A549 (cell line): ENCODE measurements at regions not wholly inside any gene's neighbourhood (a gene's known extent, or its start where the extent isn't known, plus 50 kb on each side); places are given as distances from the start of the nearest gene placed in this dataset.

Source experiments
- ATAC-seq, 2 experiments: fragments of 200-7000 bp in 1 of 2; fragments of >200 bp in 1 of 2; cut with Nextera tagmentation in 1 of 2; cut with Tn5 transposase in 1 of 2; 3 replicates each; pipeline versions ENCODE4 v1.8.0 to v1.9.1; 2018 to 2020; ENCODE audit warnings: mild to moderate bottlenecking in 1 of 2, moderate library complexity in 1 of 2
- CTCF ChIA-PET: fragments of 300-600 bp; sonication (Branson Sonifier 250); formaldehyde crosslinking; extraction: SDS; loops from one replicate; lab custom pipeline; 2021; ENCODE audit warnings: antibody characterized with exemption, inconsistent platforms; lab: Yijun Ruan, JAX
- POLR2A ChIA-PET: fragments of 350-600 bp; formaldehyde crosslinking; extraction: SDS; loops from one replicate; lab custom pipeline; 2021; ENCODE audit warnings: antibody characterized with exemption, inconsistent platforms; lab: Yijun Ruan, JAX
- DNase-seq, 2 experiments: peaks; one replicate each; pipeline versions ENCODE4 v3.0.0 to v3.0.0-alpha.2; 2011 to 2016; ENCODE audit warnings: low read depth in 1 of 2, low spot score in 1 of 2
- FAIRE-seq: peaks from 2 replicates; lab custom pipeline; 2011; peaks lifted over from hg19 to GRCh38; lab: Jason Lieb, UNC
- H3K27ac ChIP-seq, 2 experiments: fragments of >200 bp; sonication (Bioruptor Twin); formaldehyde crosslinking; 3 replicates each; pipeline ENCODE4 v1.5.1; 2016 to 2017
- H3K4me1 ChIP-seq: fragments of >200 bp; sonication (Bioruptor Twin); formaldehyde crosslinking; 3 replicates; pipeline ENCODE4 v1.6.1; 2016
- H3K4me2 ChIP-seq: fragments of >200 bp; sonication (Bioruptor Twin); formaldehyde crosslinking; 3 replicates; pipeline ENCODE4 v1.6.1; 2016
- H3K4me3 ChIP-seq: fragments of >200 bp; sonication (Bioruptor Twin); formaldehyde crosslinking; 3 replicates; pipeline ENCODE4 v1.5.1; 2016
- H3K9me3 ChIP-seq: fragments of >200 bp; sonication (Bioruptor Twin); formaldehyde crosslinking; 3 replicates; pipeline ENCODE4 v1.6.1; 2016
- BHLHE40 ChIP-seq: IDR thresholded peaks from 2 replicates; pipeline ENCODE4 v1.6.1; 2012; ENCODE audit warnings: low read depth, low read length, inconsistent platforms
- CBX2 ChIP-seq: fragments of 200-600 bp; sonication (generic); IDR thresholded peaks from 2 replicates; pipeline ENCODE4 v1.6.1; 2016; ENCODE audit warnings: low read depth, mild to moderate bottlenecking, borderline replicate concordance
- CEBPB ChIP-seq, 2 experiments: fragments of >200 bp in 1 of 2; sonication (Bioruptor Twin) in 1 of 2; formaldehyde crosslinking in 1 of 2; IDR thresholded peaks; 2 replicates each; pipeline ENCODE4 v1.6.1; 2012 to 2016
- ESRRA ChIP-seq: fragments of 150-350 bp; IDR thresholded peaks from 2 replicates; pipeline ENCODE4 v1.6.1; 2014; ENCODE audit warnings: mild to moderate bottlenecking, low read length, borderline replicate concordance
- FOXS1 ChIP-seq: fragments of 250-450 bp; sonication (Bioruptor Pico); IDR thresholded peaks from 2 replicates; pipeline ENCODE4 v1.5.0; 2020; ENCODE audit warnings: mild to moderate bottlenecking, moderate library complexity
- HEYL ChIP-seq: fragments of 250-450 bp; sonication (Bioruptor Pico); IDR thresholded peaks from 2 replicates; pipeline ENCODE4 v1.8.0; 2021; ENCODE audit warnings: mild to moderate bottlenecking, moderate library complexity
- HOXB5 ChIP-seq: fragments of 250-450 bp; sonication (Bioruptor Pico); IDR thresholded peaks from 2 replicates; pipeline ENCODE4 v1.5.0; 2020; ENCODE audit warnings: mild to moderate bottlenecking, moderate library complexity
- JUNB ChIP-seq: fragments of >200 bp; sonication (Bioruptor Twin); formaldehyde crosslinking; IDR thresholded peaks from 2 replicates; pipeline ENCODE4 v1.6.1; 2016
- KDM1A ChIP-seq: fragments of 200-600 bp; sonication (generic); IDR thresholded peaks from 2 replicates; pipeline ENCODE4 v1.6.1; 2016; ENCODE audit warnings: low read depth, mild to moderate bottlenecking
- KDM5A ChIP-seq: fragments of 200-600 bp; sonication (generic); IDR thresholded peaks from 2 replicates; pipeline ENCODE4 v1.6.1; 2016; ENCODE audit warnings: antibody characterized with exemption, mild to moderate bottlenecking
- MAFK ChIP-seq: fragments of 450-650 bp; IDR thresholded peaks from 2 replicates; pipeline ENCODE4 v1.6.1; 2014; ENCODE audit not compliant: partially characterized antibody
- MYC ChIP-seq: IDR thresholded peaks from 2 replicates; pipeline ENCODE4 v1.6.1; 2012; ENCODE audit warnings: mild to moderate bottlenecking, inconsistent platforms, low read length, improper control_type of control experiment, borderline replicate concordance
- NPAS2 ChIP-seq: fragments of 250-450 bp; sonication (Bioruptor Pico); IDR thresholded peaks from 2 replicates; pipeline ENCODE4 v1.8.0; 2022; ENCODE audit warnings: mild to moderate bottlenecking, moderate library complexity, borderline replicate concordance
- PHF8 ChIP-seq: fragments of 200-600 bp; sonication (generic); IDR thresholded peaks from 2 replicates; pipeline ENCODE4 v1.6.1; 2016; ENCODE audit warnings: low read depth, mild to moderate bottlenecking, antibody characterized with exemption, moderate library complexity, borderline replicate concordance
- POLR2A ChIP-seq: IDR thresholded peaks from 2 replicates; pipeline ENCODE4 v1.6.1; 2012; ENCODE audit warnings: mild to moderate bottlenecking, low read length
- RFX5 ChIP-seq: fragments of 450-650 bp; IDR thresholded peaks from 2 replicates; pipeline ENCODE4 v1.7.1; 2014; ENCODE audit warnings: antibody characterized with exemption, mild to moderate bottlenecking, moderate library complexity
- RNF2 ChIP-seq: fragments of 200-600 bp; sonication (generic); IDR thresholded peaks from 2 replicates; pipeline ENCODE4 v1.6.1; 2016; ENCODE audit warnings: low read depth, mild to moderate bottlenecking, antibody characterized with exemption, moderate library complexity, borderline replicate concordance
- SMC3 ChIP-seq: fragments of >200 bp; sonication (Bioruptor Twin); formaldehyde crosslinking; IDR thresholded peaks from 3 replicates; pipeline ENCODE4 v1.6.1; 2018; ENCODE audit warnings: inconsistent platforms
- SREBF2 ChIP-seq: fragments of 450-650 bp; IDR thresholded peaks from 2 replicates; pipeline ENCODE4 v1.6.1; 2014; ENCODE audit warnings: mild to moderate bottlenecking, moderate library complexity
- TP53 ChIP-seq: fragments of 250-450 bp; sonication (Bioruptor Pico); IDR thresholded peaks from 2 replicates; pipeline ENCODE4 v1.5.0; 2021; ENCODE audit warnings: mild to moderate bottlenecking, moderate library complexity
- ZFP36 ChIP-seq: fragments of 450-650 bp; IDR thresholded peaks from 2 replicates; pipeline ENCODE4 v1.6.1; 2014; ENCODE audit warnings: borderline replicate concordance; ENCODE audit not compliant: partially characterized antibody
- WGBS: methylation state at CpG from one replicate; pipeline ENCODE4 v1.1.6; 2017; ENCODE audit errors: missing lambda C conversion rate; 5-methylcytosine and 5-hydroxymethylcytosine counted together
- TF ChIP-seq, protein P1 (sequence below): fragments of 450-650 bp; IDR thresholded peaks from 2 replicates; pipeline ENCODE4 v1.6.1; 2014; ENCODE audit warnings: antibody characterized with exemption
- TF ChIP-seq, protein P2 (sequence below): fragments of 250-450 bp; sonication (Bioruptor Pico); IDR thresholded peaks from 2 replicates; pipeline ENCODE4 v1.5.0; 2020; ENCODE audit warnings: low read depth, mild to moderate bottlenecking, moderate library complexity
- TF ChIP-seq, protein P3 (sequence below): IDR thresholded peaks from 2 replicates; pipeline ENCODE4 v1.6.1; 2012

DNA sequence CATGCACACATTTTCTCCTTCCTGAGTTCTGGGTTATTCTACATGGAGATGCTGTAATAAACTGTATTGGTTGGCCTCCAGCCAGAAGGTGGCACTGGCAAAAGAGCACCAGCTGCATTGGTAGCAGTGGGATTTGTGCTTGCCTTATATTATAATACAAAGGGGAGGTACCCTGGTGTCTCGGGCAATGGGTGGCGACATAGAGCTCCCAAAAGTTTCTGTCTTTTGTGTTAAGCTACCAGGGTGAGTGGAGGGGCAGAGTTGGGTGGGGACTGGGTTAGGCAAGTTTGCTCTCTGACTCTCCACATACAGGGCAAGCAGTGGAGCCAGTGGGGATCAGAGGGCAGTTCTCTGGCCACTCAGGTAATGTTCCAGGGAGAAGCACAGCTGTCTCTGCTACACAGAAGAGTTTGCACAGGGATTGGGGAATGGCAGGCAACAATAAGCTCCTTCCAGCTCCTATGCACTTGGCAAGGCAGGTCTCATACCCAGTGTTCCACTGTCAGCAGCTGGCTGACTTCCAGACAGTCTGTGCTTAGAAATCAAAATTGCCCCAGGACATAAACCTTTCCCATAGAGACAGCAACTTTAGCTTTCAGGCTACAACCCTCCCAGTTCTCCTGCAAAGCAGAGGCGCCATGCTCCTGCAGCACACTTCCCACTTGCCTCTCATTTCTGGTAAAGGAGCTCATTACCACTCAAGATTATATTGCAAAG, 463.9 kb upstream of the PCDH7 start:
- no peak for FAIRE-seq
- no peak overlapping the region for H3K4me3 ChIP-seq
- no peaks in the 10 kb centered on the region for H3K4me1 ChIP-seq
- ChIA-PET POLR2A (no interaction called here), CTCF (no interaction called here)
- no peak overlapping the region for H3K4me2 ChIP-seq
- 39% methylated on average over 1 of the region's 3 CpGs for whole genome bisulfite sequencing
- TF ChIP-seq RFX5 (no peak), CBX2 (no peak), SMC3 (no peak), SREBF2 (no peak), JUNB (no peak), ESRRA (no peak), FOXS1 (CRISPR knock-in tag) (no peak), HEYL (CRISPR knock-in tag) (no peak), RNF2 (no peak), MYC (no peak), PHF8 (no peak), NPAS2 (CRISPR knock-in tag) (no peak), TP53 (CRISPR knock-in tag) (no peak), HOXB5 (CRISPR knock-in tag) (no peak), POLR2A (no peak), ZFP36 (no peak), CEBPB (IDR thresholded peaks at IDR 0.05) (no peak)
- TF ChIP-seq, protein P1, sequence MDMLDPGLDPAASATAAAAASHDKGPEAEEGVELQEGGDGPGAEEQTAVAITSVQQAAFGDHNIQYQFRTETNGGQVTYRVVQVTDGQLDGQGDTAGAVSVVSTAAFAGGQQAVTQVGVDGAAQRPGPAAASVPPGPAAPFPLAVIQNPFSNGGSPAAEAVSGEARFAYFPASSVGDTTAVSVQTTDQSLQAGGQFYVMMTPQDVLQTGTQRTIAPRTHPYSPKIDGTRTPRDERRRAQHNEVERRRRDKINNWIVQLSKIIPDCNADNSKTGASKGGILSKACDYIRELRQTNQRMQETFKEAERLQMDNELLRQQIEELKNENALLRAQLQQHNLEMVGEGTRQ = no peak
- TF ChIP-seq, protein P2, sequence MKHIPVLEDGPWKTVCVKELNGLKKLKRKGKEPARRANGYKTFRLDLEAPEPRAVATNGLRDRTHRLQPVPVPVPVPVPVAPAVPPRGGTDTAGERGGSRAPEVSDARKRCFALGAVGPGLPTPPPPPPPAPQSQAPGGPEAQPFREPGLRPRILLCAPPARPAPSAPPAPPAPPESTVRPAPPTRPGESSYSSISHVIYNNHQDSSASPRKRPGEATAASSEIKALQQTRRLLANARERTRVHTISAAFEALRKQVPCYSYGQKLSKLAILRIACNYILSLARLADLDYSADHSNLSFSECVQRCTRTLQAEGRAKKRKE (CRISPR knock-in tag) = no peak
- TF ChIP-seq, protein P3, sequence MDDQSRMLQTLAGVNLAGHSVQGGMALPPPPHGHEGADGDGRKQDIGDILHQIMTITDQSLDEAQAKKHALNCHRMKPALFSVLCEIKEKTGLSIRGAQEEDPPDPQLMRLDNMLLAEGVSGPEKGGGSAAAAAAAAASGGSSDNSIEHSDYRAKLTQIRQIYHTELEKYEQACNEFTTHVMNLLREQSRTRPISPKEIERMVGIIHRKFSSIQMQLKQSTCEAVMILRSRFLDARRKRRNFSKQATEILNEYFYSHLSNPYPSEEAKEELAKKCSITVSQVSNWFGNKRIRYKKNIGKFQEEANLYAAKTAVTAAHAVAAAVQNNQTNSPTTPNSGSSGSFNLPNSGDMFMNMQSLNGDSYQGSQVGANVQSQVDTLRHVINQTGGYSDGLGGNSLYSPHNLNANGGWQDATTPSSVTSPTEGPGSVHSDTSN = no peak
- H3K9me3 ChIP-seq = no peaks in the 10 kb centered on the region
- DNase-seq = no peak
- no peak overlapping the region for H3K27ac ChIP-seq
- no peak for ATAC-seq

DNA sequence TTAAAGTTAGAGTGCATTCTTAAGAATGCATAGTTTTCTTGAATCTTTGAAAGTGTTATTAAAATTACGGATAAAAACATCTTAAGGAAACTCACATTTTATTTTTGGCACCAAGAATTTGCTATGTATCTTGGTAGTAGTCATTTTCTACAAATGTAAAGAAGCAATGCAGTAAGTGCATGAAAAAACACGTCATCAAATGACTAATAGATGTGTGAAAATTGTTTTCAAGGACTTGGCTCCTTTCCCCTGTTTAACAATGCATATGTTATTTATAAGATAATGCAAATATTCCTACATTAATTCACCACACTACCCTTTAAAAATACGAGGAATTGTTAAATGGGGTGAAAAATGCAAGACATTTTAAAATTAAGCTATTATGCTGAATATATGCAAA, 461.2 kb upstream of the PCDH7 start:
- no peak overlapping the region for H3K4me2 ChIP-seq
- 10% methylated on average over 3 of the region's 3 CpGs for WGBS
- H3K4me1 ChIP-seq = no peaks in the 10 kb centered on the region
- POLR2A ChIA-PET = no interaction called here
- no peak overlapping the region for H3K27ac ChIP-seq
- no peak overlapping the region for H3K4me3 ChIP-seq
- ATAC-seq = no peak
- no peak for DNase-seq
- CTCF ChIA-PET = no interaction called here
- H3K9me3 ChIP-seq = no peaks in the 10 kb centered on the region
- TF ChIP-seq CBX2 (no peak), TP53 (CRISPR knock-in tag) (no peak), KDM5A (no peak), MAFK (no peak), KDM1A (no peak), FOXS1 (CRISPR knock-in tag) (no peak), PHF8 (no peak), BHLHE40 (no peak)
- no peak for FAIRE-seq
